ENCODE measurements at regions not wholly inside any gene's neighbourhood (a gene's known extent, or its start where the extent isn't known, plus 50 kb on each side); places are given as distances from the start of the nearest gene placed in this dataset.

- TF ChIP-seq ZNF407 (IDR thresholded peaks at IDR 0.05; ENCODE audit: low read depth) (no peak), LARP7 (IDR thresholded peaks at IDR 0.05) (no peak), FOXO4 (CRISPR knock-in tag; IDR thresholded peaks at IDR 0.05) (no peak), STAT6 (CRISPR knock-in tag; IDR thresholded peaks at IDR 0.05) (no peak), MEF2D (tag; conservative IDR thresholded peaks at IDR 0.05; ENCODE audit: low read depth) (no peak), PHF8 (IDR thresholded peaks at IDR 0.05; ENCODE audit: borderline replicate concordance, low read length) (no peak), ETS1 (conservative IDR thresholded peaks at IDR 0.05; ENCODE audit: control insufficient read depth, low read depth, low read length) (no peak), ZC3H8 (IDR thresholded peaks at IDR 0.05) (no peak), STAG1 (CRISPR knock-in tag; IDR thresholded peaks at IDR 0.05; ENCODE audit: borderline replicate concordance) (no peak), JUN (IDR thresholded peaks at IDR 0.05; ENCODE audit: borderline replicate concordance, low read depth, low read length) (no peak), JUN (CRISPR knock-in tag; IDR thresholded peaks at IDR 0.05; ENCODE audit: borderline replicate concordance) (no peak), ZBTB8A (IDR thresholded peaks at IDR 0.05; ENCODE audit: partially characterized antibody) (no peak), ZBTB9 (CRISPR knock-in tag; IDR thresholded peaks at IDR 0.05) (no peak), KDM5B (IDR thresholded peaks at IDR 0.05; ENCODE audit: insufficient replicate concordance, low read depth, low read length) (no peak)
These were observed 77.5 kb downstream of the PHLDA1 start (continued) for GRCh38 chr12:75954041-75954440.
